HFF-Myc (cell line): ENCODE measurements at regions not wholly inside any gene's neighbourhood (a gene's known extent, or its start where the extent isn't known, plus 50 kb on each side); places are given as distances from the start of the nearest gene placed in this dataset.

Experiments used
- DNase-seq: peaks from one replicate; pipeline ENCODE4 v3.0.0-alpha.2; 2011; ENCODE audit warnings: low read depth; ENCODE audit errors: extremely low read depth
- H3K4me3 ChIP-seq: replicated peaks from 2 replicates; pipeline ENCODE4 v1.5.1; 2011; ENCODE audit warnings: low read depth, mild to moderate bottlenecking, control low read depth, low read length
- TF ChIP-seq, protein P1 (sequence below): IDR thresholded peaks from 2 replicates; pipeline ENCODE4 v1.5.1; 2012; ENCODE audit warnings: mild to moderate bottlenecking, low read depth, low read length, control low read depth; ENCODE audit errors: missing control alignments

DNA sequence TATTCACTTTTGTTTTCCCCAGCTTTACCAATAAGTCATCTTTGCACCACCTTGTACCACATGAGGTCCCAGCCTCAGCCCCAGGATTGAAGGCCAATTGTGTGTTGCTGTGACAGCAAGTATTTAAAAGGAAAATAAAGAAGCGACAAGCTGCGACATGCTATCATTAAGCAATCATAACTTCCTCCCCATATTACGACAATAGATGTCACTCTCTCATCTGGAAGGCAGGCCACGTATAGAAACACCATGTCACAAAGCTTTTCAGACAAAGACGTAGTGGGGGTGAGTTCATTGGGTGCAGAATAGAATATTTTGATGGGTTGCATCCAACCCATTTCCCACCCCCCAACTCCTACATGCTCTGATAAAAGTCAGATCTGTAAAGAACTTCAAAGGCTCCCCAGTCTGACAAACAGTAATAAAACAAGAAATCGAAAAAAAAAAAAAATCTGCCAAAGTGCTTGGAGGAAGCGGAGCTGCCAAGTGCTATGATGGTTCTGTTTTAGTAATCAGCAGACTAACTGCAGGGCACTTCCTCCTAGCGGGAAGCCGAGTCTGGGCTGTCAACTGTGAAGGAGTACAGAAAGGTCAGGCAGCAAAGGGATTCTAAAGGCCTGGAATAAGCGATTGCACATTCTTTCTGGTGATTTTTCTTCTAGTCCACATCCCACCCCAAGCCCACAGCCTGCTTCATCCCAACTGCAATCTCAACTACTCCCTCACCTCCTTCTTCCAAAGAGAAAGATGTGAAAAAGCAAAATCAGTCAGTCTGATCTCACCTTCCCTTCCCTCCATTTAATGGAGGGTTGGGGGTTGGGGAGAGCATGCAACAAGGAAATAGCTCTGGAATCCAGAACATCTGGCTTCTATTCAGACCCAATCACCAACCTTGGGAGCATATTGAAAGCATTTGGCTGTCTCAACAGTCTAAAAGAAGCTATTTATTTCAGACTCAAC, 131.4 kb upstream of the UBASH3B start:
- DNase-seq, result peak; percentile 83
- TF ChIP-seq, protein P1, sequence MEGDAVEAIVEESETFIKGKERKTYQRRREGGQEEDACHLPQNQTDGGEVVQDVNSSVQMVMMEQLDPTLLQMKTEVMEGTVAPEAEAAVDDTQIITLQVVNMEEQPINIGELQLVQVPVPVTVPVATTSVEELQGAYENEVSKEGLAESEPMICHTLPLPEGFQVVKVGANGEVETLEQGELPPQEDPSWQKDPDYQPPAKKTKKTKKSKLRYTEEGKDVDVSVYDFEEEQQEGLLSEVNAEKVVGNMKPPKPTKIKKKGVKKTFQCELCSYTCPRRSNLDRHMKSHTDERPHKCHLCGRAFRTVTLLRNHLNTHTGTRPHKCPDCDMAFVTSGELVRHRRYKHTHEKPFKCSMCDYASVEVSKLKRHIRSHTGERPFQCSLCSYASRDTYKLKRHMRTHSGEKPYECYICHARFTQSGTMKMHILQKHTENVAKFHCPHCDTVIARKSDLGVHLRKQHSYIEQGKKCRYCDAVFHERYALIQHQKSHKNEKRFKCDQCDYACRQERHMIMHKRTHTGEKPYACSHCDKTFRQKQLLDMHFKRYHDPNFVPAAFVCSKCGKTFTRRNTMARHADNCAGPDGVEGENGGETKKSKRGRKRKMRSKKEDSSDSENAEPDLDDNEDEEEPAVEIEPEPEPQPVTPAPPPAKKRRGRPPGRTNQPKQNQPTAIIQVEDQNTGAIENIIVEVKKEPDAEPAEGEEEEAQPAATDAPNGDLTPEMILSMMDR, result no peak
- 0 out of 2 replicates have a peak overlapping the region, but pooled peaks have one; percentile 8 for H3K4me3 ChIP-seq

DNA sequence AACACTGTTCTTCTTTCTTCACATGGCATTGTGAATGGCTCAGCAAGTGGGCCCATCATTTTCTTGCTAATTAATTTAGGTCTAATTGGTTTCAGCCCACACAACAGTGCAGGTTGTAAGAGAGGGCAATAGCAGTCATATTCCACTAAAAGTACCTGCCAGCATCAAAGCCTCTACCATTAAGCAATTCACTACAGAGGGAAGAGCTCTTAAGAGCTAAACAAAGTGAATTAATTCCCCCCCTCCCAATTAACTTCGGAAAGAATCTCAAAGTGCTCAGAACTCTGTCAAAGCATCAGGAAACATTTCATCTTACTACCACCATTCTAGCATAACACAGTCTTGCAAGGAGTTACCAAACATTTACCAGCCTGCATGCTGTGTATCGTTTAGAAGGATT, 133.9 kb upstream of the UBASH3B start:
- TF ChIP-seq, protein P1, result no peak
- DNase-seq, result no peak
- H3K4me3 ChIP-seq, result no peak overlapping the region

DNA sequence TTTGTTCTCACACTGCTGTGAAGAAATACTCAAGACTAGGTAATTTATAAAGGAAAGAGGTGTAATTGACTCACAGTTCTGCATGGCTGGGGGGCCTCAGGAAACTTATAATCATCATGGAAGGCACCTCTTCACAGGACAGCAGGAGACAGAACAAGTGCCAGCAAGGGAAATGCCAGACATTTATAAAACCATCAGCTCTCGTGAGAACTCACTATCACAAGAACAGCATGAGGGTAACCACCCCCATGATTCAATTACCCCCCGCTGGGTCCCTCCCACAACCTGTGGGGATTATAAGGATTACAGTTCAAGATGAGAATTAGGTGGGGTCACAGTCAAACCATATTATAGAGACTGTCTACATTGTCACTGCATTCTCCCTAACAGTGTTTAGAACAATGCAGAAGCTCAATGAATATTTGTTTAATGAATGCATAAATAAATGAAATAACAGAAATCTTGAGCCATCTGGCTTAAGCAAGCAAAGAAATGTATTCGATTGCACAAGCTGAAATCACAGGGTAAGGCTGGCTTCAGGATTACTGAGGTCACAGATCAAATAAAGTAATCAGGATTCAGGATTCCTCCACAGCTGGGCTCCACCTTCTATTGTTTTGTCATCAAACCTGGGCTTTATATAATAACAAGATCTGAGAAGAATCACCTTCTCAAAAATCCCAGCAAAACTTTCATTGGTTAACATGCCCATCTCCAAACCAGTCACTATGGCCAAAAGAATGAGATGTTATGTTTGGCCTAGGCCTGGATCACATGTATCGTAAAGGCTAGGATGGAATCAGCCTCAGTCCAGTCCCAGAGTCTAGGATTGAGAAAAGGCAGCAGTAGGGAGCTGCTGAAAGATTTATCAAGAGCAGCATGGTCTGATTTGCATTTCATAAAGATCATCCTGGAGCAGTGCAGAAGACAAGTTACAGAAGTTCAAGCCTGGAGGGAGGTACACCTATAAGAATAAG, 137.8 kb upstream of the UBASH3B start:
- TF ChIP-seq, protein P1, result no peak
- no peak for DNase-seq
- no peak overlapping the region for H3K4me3 ChIP-seq

DNA sequence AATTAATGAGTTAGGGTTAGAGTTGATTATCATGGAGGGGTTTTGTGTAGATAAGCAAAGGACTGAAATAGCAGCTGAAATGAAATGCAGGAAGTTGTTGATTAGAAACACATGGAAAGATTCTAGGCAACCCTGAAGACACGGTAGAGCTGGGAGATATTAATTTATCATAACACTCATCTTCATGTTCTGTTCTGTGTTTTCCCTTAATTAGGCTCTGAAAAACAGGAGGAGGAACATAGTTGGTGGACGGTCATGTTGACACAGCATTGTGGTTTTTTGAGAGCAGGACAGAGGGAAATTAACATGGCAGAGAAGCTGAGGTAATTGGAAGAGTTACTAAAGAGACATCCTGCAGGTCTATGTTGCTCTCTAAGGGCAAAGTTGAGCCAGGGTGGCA, 138.8 kb upstream of the UBASH3B start:
- TF ChIP-seq, protein P1, result no peak
- H3K4me3 ChIP-seq, result no peak overlapping the region
- DNase-seq, result no peak

DNA sequence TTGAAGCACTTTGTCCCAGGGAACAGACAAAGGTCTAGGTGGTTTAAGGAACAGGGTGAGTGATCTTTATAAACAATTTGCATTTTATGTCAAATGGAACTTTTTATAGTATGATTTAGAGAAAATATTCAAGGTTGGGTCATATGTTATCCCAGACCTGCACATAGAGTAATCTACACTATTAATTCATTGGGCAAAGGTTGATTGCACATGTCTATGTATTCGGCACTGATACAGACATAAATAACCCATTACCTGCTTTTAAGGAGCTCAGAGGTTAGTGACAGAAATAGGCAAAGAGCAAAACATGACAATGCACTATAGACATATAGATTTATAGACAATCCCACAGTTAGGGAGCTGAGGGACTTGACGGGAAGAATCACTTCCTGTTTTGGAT, 141.5 kb upstream of the UBASH3B start:
- TF ChIP-seq, protein P1, result no peak
- DNase-seq, result no peak
- H3K4me3 ChIP-seq, result no peak overlapping the region

DNA sequence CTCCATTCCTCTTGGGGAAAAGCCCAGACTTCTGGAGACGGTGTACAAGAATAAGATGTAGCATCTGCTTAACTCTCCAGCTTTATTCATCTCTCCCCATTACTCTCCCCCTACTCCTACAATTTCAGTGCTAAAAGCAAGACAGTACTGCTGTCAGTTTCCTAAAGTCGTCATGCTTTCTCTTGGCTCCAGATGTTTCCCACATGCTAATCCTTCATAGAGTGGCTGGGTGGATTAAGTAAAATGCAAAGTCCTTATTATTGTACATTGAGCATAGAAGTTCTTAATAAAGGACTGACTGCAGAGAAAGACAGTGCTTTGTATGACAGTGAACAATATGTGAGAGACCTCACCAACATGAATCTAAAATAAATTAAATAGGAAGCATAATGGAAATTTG, 142.2 kb upstream of the UBASH3B start:
- TF ChIP-seq, protein P1, result no peak
- no peak overlapping the region for H3K4me3 ChIP-seq

More for the DNA sequence above, 142.2 kb upstream of the UBASH3B start:
- DNase-seq, result no peak
